ENCODE measurements at regions not wholly inside any gene's neighbourhood (a gene's known extent, or its start where the extent isn't known, plus 50 kb on each side); places are given as distances from the start of the nearest gene placed in this dataset.
A peak's percentile ranks its signal among the peaks of the same experiment; 100 is the strongest.

DNA sequence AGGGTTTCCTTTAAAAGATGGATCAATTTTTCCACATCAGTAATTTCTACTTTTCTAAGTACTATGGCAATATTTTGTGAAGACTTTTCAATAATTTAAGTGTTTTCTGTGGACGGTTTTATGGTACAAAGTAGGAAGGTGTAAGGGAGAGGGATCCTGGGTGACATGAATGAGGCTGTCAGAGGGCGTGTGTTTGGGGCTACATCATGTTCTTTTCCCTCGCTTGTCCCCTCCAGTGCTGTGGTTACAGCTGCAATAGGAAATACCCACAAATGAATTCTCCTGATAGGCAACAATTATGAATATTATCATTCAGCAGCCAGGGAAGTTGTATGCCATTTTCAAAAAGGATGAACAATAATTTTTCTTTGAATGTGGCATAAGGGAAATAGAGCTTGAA lies 83.8 kb downstream of the CAVIN4 start:
- intact Hi-C loops (cut with DNase I), result no loop called here
- ATAC-seq (no peak), FAIRE-seq (no peak), DNase-seq (no peak)
- TF ChIP-seq, protein P1, sequence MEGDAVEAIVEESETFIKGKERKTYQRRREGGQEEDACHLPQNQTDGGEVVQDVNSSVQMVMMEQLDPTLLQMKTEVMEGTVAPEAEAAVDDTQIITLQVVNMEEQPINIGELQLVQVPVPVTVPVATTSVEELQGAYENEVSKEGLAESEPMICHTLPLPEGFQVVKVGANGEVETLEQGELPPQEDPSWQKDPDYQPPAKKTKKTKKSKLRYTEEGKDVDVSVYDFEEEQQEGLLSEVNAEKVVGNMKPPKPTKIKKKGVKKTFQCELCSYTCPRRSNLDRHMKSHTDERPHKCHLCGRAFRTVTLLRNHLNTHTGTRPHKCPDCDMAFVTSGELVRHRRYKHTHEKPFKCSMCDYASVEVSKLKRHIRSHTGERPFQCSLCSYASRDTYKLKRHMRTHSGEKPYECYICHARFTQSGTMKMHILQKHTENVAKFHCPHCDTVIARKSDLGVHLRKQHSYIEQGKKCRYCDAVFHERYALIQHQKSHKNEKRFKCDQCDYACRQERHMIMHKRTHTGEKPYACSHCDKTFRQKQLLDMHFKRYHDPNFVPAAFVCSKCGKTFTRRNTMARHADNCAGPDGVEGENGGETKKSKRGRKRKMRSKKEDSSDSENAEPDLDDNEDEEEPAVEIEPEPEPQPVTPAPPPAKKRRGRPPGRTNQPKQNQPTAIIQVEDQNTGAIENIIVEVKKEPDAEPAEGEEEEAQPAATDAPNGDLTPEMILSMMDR (IDR thresholded peaks at IDR 0.05), result no peak
- H3K4me1 ChIP-seq, result no peaks in the 10 kb centered on the region
- H3K4me3 ChIP-seq, result no peak overlapping the region
- H3K36me3 ChIP-seq, result no peaks in the 10 kb centered on the region
- H3K27ac ChIP-seq, result no peak overlapping the region
- 53 to 68% methylated on average over 3 of the region's 3 CpGs for WGBS, 2 donors
- H3K27me3 ChIP-seq, result no peaks in the 10 kb centered on the region
- no peaks in the 10 kb centered on the region for H3K9me3 ChIP-seq

DNA sequence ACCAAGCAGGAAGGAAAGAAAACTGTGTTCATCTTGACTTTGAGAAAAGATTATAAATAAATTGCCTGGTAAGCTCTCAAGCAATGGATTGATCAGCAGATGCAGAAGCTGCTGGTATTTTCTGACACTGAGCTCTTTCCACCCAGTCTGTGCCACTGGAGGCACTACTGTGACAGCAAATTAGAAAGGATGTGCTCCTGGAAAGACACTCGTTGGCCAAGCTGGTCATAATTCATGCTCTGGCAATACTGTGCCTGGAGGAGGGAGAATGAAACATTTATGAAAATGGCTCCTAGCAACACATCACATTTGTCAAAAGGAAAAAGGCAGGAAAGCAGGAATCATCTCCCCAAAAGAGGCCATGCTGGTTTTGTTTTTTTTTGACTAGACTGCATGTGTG lies 84.2 kb downstream of the CAVIN4 start:
- TF ChIP-seq, protein P1 (IDR thresholded peaks at IDR 0.05), result no peak
- no peak for ATAC-seq
- no peaks in the 10 kb centered on the region for H3K27me3 ChIP-seq
- H3K4me3 ChIP-seq, result no peak overlapping the region
- no peaks in the 10 kb centered on the region for H3K36me3 ChIP-seq
- WGBS, 2 donors, result 0 to 15% methylated on average over 1 of the region's 1 CpG
- no peak for FAIRE-seq
- H3K27ac ChIP-seq, result no peak overlapping the region
- no peaks in the 10 kb centered on the region for H3K4me1 ChIP-seq
- no peaks in the 10 kb centered on the region for H3K9me3 ChIP-seq
- intact Hi-C loops (cut with DNase I), result no loop called here
- no peak for DNase-seq

DNA sequence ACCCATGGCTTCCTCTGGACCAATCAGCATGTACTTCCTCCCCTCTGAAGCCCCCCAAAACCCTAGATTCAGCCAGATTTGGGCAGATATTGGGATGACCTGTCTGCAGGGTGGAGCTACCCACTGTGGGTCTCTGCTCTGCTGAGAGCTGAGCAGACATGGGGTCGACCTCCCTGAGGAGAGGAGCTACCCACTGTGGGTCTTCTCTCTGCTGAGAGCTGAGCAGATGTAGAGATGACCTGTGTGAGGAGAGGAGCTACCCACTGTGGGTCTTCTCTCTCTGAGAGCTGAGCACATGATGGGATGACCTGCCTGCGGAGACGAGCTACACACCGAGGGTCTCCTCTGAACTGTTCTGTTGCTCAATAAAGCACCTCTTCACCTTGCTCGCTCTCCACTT lies 89.6 kb downstream of the CAVIN4 start:
- ATAC-seq, result no peak
- intact Hi-C loops (cut with DNase I), result no loop called here
- no peak for FAIRE-seq

DNA sequence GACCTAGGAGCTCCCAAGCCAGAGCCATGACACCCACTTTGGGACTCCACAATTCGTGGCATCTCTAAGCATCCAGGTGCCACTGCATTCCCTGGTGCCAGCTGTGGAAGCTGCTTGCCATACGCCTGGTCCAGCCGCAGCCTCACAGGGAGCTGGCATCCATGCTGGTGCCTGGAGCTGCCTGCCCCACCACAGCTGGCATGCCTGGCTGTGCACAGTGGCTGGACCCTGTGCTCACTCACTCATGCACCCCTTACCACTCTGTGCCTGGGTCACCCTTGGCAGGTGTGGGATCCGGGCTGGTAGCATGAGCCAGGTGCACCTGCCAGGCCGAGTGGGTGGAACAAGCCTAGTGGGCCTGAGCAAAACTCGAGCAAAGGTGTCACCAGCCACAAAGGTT lies 90.1 kb downstream of the CAVIN4 start:
- FAIRE-seq (no peak), ATAC-seq (no peak), DNase-seq (peak in 1 of 6 donors; percentile 38)
- Histone ChIP-seq H3K4me3 (no peak overlapping the region), H3K27ac (no peak overlapping the region), H3K36me3 (no peaks in the 10 kb centered on the region), H3K27me3 (no peaks in the 10 kb centered on the region), H3K4me1 (no peaks in the 10 kb centered on the region), H3K9me3 (no peaks in the 10 kb centered on the region)
- 57 to 67% methylated on average over 6 of the region's 6 CpGs for WGBS, 2 donors
- intact Hi-C loops (cut with DNase I), result no loop called here
- TF ChIP-seq, protein P1 (IDR thresholded peaks at IDR 0.05), result no peak

More for the DNA sequence above, 89.6 kb downstream of the CAVIN4 start:
- no peaks in the 10 kb centered on the region for H3K9me3 ChIP-seq
- H3K27me3 ChIP-seq, result no peaks in the 10 kb centered on the region
- WGBS, 2 donors, result 63 to 68% methylated on average over 5 of the region's 5 CpGs
- no peak overlapping the region for H3K4me3 ChIP-seq
- no peaks in the 10 kb centered on the region for H3K36me3 ChIP-seq
- TF ChIP-seq, protein P1 (IDR thresholded peaks at IDR 0.05), result no peak
- DNase-seq, result no peak
- H3K27ac ChIP-seq, result no peak overlapping the region
- no peaks in the 10 kb centered on the region for H3K4me1 ChIP-seq

DNA sequence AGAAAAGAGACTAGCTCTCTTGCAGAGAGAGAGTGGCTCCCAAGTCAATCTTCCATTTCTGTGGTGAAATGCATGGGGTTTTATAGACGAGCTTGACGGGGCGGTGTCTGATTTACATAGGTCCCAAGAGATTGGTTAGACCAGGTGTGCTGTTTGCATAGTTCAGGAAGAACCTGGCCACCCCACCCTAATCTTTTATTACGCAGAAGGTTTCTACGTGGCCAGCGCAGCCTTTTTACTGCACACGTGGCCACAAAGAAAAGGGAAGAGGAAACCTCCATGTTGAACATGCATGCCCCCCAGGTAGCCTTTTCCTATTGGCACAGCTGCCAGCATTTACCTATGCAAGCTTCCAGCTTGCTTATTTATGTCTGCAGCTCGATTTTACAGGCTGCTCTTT lies 92.1 kb downstream of the CAVIN4 start:
- TF ChIP-seq, protein P1 (IDR thresholded peaks at IDR 0.05), result no peak
- no peaks in the 10 kb centered on the region for H3K9me3 ChIP-seq
- H3K36me3 ChIP-seq, result no peaks in the 10 kb centered on the region
- no peaks in the 10 kb centered on the region for H3K27me3 ChIP-seq
- no peaks in the 10 kb centered on the region for H3K4me1 ChIP-seq
- FAIRE-seq (no peak), ATAC-seq (no peak), DNase-seq (no peak)
- H3K27ac ChIP-seq, result no peak overlapping the region
- intact Hi-C loops (cut with DNase I), result no loop called here
- no peak overlapping the region for H3K4me3 ChIP-seq
- 43 to 45% methylated on average over 8 of the region's 8 CpGs for WGBS, 2 donors

All from pancreas (tissue), 10 donors.